HG03342 (cell line): ENCODE measurements at regions not wholly inside any gene's neighbourhood (a gene's known extent, or its start where the extent isn't known, plus 50 kb on each side); places are given as distances from the start of the nearest gene placed in this dataset.
"Not testable (repeated sequence)": the region's sequence is repeated elsewhere in the genome, so short reads cannot be mapped to it uniquely, and the experiment has no call there.

Experiments
- ATAC-seq: cut with Tn5 transposase; IDR thresholded peaks from one replicate; pipeline ENCODE4 v1.9.1; 2021; ENCODE audit warnings: mild to moderate bottlenecking, moderate library complexity; ENCODE audit not compliant: unreplicated experiment

GRCh38 chr21:14686466-14687267 is 140.6 kb upstream of the SAMSN1 start:
- peak; percentile 45 for ATAC-seq

GRCh38 chr21:14685568-14685967 is 139.5 kb upstream of the SAMSN1 start:
- no peak for ATAC-seq

- ATAC-seq: peak; percentile 28
These were observed 138.0 kb upstream of the SAMSN1 start for GRCh38 chr21:14684071-14684470.

- ATAC-seq: no peak
These were observed 136.9 kb upstream of the SAMSN1 start for GRCh38 chr21:14683063-14683462.

- ATAC-seq: no peak
These were observed 133.0 kb upstream of the SAMSN1 start for GRCh38 chr21:14678973-14679574.

GRCh38 chr21:14677639-14678179 is 131.6 kb upstream of the SAMSN1 start:
- ATAC-seq: no peak

- ATAC-seq: no peak
These were observed 130.9 kb upstream of the SAMSN1 start for GRCh38 chr21:14677013-14677412.

GRCh38 chr21:14675774-14676530 is 129.8 kb upstream of the SAMSN1 start:
- peak; percentile 70 for ATAC-seq

GRCh38 chr21:14673649-14674048 is 127.5 kb upstream of the SAMSN1 start:
- ATAC-seq: no peak

GRCh38 chr21:14672466-14672865 is 126.4 kb upstream of the SAMSN1 start:
- ATAC-seq: no peak

- ATAC-seq: no peak
These were observed 124.3 kb upstream of the SAMSN1 start for GRCh38 chr21:14670409-14670808.

- not testable (repeated sequence) for ATAC-seq
These were observed 123.0 kb upstream of the SAMSN1 start for GRCh38 chr21:14669092-14669491.

GRCh38 chr21:14657241-14658008 is 111.3 kb upstream of the SAMSN1 start:
- no peak for ATAC-seq

GRCh38 chr21:14646893-14647292 is 100.8 kb upstream of the SAMSN1 start:
- ATAC-seq: no peak

- ATAC-seq: no peak
These were observed 99.6 kb upstream of the SAMSN1 start for GRCh38 chr21:14645702-14646101.

- no peak for ATAC-seq
These were observed 86.2 kb upstream of the SAMSN1 start for GRCh38 chr21:14632359-14632758.

GRCh38 chr21:14630556-14631069 is 84.5 kb upstream of the SAMSN1 start:
- no peak for ATAC-seq

- ATAC-seq: no peak
These were observed 83.3 kb upstream of the SAMSN1 start for GRCh38 chr21:14629461-14629860.

- ATAC-seq: not testable (repeated sequence)
These were observed 77.0 kb upstream of the SAMSN1 start for GRCh38 chr21:14623079-14623478.

- no peak for ATAC-seq
These were observed 74.0 kb upstream of the SAMSN1 start for GRCh38 chr21:14620152-14620551.
